BE2C (cell line): ENCODE measurements at regions not wholly inside any gene's neighbourhood (a gene's known extent, or its start where the extent isn't known, plus 50 kb on each side); places are given as distances from the start of the nearest gene placed in this dataset.

ENCODE experiments used
- DNase-seq: peaks from one replicate; pipeline ENCODE4 v3.0.0-alpha.2; 2020
- H3K27me3 ChIP-seq: fragments of 250-450 bp; sonication (Bioruptor Pico); 2 replicates; pipeline ENCODE4 v1.5.1; 2020; ENCODE audit warnings: mild to moderate bottlenecking
- H3K36me3 ChIP-seq: fragments of 250-450 bp; sonication (Bioruptor Pico); 2 replicates; pipeline ENCODE4 v1.5.1; 2020; ENCODE audit warnings: mild to moderate bottlenecking
- H3K4me1 ChIP-seq: fragments of 250-450 bp; sonication (Bioruptor Pico); 2 replicates; pipeline ENCODE4 v1.5.1; 2020
- H3K4me3 ChIP-seq: 2 replicates; pipeline ENCODE4 v1.5.1; 2011; ENCODE audit warnings: low read depth, low read length
- H3K9me3 ChIP-seq: fragments of 250-450 bp; sonication (Bioruptor Pico); 2 replicates; pipeline ENCODE4 v1.5.1; 2020
- TF ChIP-seq, protein P1 (sequence below): IDR thresholded peaks from 2 replicates; pipeline ENCODE4 v1.5.1; 2012; ENCODE audit warnings: mild to moderate bottlenecking, low read depth, low read length

GRCh38 chr2:64403426-64403825, 50.5 kb upstream of the LGALSL start:
- Histone ChIP-seq H3K27me3 (no peaks in the 10 kb centered on the region), H3K4me1 (no peaks in the 10 kb centered on the region), H3K9me3 (no peaks in the 10 kb centered on the region), H3K36me3 (no peaks in the 10 kb centered on the region), H3K4me3 (no peak overlapping the region)
- DNase-seq = no peak
- TF ChIP-seq, protein P1, sequence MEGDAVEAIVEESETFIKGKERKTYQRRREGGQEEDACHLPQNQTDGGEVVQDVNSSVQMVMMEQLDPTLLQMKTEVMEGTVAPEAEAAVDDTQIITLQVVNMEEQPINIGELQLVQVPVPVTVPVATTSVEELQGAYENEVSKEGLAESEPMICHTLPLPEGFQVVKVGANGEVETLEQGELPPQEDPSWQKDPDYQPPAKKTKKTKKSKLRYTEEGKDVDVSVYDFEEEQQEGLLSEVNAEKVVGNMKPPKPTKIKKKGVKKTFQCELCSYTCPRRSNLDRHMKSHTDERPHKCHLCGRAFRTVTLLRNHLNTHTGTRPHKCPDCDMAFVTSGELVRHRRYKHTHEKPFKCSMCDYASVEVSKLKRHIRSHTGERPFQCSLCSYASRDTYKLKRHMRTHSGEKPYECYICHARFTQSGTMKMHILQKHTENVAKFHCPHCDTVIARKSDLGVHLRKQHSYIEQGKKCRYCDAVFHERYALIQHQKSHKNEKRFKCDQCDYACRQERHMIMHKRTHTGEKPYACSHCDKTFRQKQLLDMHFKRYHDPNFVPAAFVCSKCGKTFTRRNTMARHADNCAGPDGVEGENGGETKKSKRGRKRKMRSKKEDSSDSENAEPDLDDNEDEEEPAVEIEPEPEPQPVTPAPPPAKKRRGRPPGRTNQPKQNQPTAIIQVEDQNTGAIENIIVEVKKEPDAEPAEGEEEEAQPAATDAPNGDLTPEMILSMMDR = no peak

- TF ChIP-seq, protein P1 = no peak
Observed at GRCh38 chr2:64404002-64404731, 49.8 kb upstream of the LGALSL start.

More at GRCh38 chr2:64404002-64404731, 49.8 kb upstream of the LGALSL start:
- H3K4me3 ChIP-seq = no peak overlapping the region
- no peaks in the 10 kb centered on the region for H3K9me3 ChIP-seq
- H3K4me1 ChIP-seq = no peaks in the 10 kb centered on the region
- H3K27me3 ChIP-seq = no peaks in the 10 kb centered on the region
- DNase-seq = peak; percentile 9
- H3K36me3 ChIP-seq = no peaks in the 10 kb centered on the region
